GM19328 (cell line): ENCODE measurements at regions not wholly inside any gene's neighbourhood (a gene's known extent, or its start where the extent isn't known, plus 50 kb on each side); places are given as distances from the start of the nearest gene placed in this dataset.
"Not testable (repeated sequence)": the region's sequence is repeated elsewhere in the genome, so short reads cannot be mapped to it uniquely, and the experiment has no call there.

ENCODE experiments used
- ATAC-seq: cut with Tn5 transposase; IDR thresholded peaks from one replicate; pipeline ENCODE4 v1.9.1; 2021; ENCODE audit warnings: mild to moderate bottlenecking, moderate library complexity; ENCODE audit not compliant: unreplicated experiment

GRCh38 chr10:129040377-129040776, 426.7 kb upstream of the MGMT start:
- ATAC-seq, result no peak

- no peak for ATAC-seq
Observed at GRCh38 chr10:129041916-129042315, 425.1 kb upstream of the MGMT start.

- ATAC-seq, result no peak
Observed at GRCh38 chr10:129042776-129043595, 424.1 kb upstream of the MGMT start.

GRCh38 chr10:129043691-129044090, 423.4 kb upstream of the MGMT start:
- ATAC-seq, result no peak

GRCh38 chr10:129045599-129045998, 421.4 kb upstream of the MGMT start:
- ATAC-seq, result no peak

- no peak for ATAC-seq
Observed at GRCh38 chr10:129046065-129046681, 420.9 kb upstream of the MGMT start.

GRCh38 chr10:129046962-129047361, 420.1 kb upstream of the MGMT start:
- ATAC-seq, result no peak

- ATAC-seq, result no peak
Observed at GRCh38 chr10:129047600-129047999, 419.4 kb upstream of the MGMT start.

GRCh38 chr10:129048513-129048912, 418.5 kb upstream of the MGMT start:
- ATAC-seq, result no peak

- no peak for ATAC-seq
Observed at GRCh38 chr10:129049501-129049900, 417.5 kb upstream of the MGMT start.

- no peak for ATAC-seq
Observed at GRCh38 chr10:129055225-129055624, 411.8 kb upstream of the MGMT start.

- ATAC-seq, result no peak
Observed at GRCh38 chr10:129055986-129056385, 411.1 kb upstream of the MGMT start.

GRCh38 chr10:129056734-129057689, 410.0 kb upstream of the MGMT start:
- ATAC-seq, result no peak

GRCh38 chr10:129057856-129058663, 409.0 kb upstream of the MGMT start:
- ATAC-seq, result peak; percentile 72

GRCh38 chr10:129058664-129059155, 408.3 kb upstream of the MGMT start:
- no peak for ATAC-seq

- no peak for ATAC-seq
Observed at GRCh38 chr10:129059977-129060376, 407.1 kb upstream of the MGMT start.

GRCh38 chr10:129063212-129063611, 403.8 kb upstream of the MGMT start:
- no peak for ATAC-seq

- no peak for ATAC-seq
Observed at GRCh38 chr10:129063877-129064276, 403.2 kb upstream of the MGMT start.

GRCh38 chr10:129066529-129066928, 400.5 kb upstream of the MGMT start:
- ATAC-seq, result not testable (repeated sequence)

- ATAC-seq, result not testable (repeated sequence)
Observed at GRCh38 chr10:129071411-129071810, 395.6 kb upstream of the MGMT start.
